ENCODE measurements at regions not wholly inside any gene's neighbourhood (a gene's known extent, or its start where the extent isn't known, plus 50 kb on each side); places are given as distances from the start of the nearest gene placed in this dataset.
"Not testable (repeated sequence)": the region's sequence is repeated elsewhere in the genome, so short reads cannot be mapped to it uniquely, and the experiment has no call there.

- DNase-seq = no peak
These were observed 600.5 kb downstream of the LTN1 start for GRCh38 chr21:28391938-28392849.

- DNase-seq = no peak
These were observed 605.5 kb downstream of the LTN1 start for GRCh38 chr21:28387220-28387619.

- no peak for DNase-seq
These were observed 606.8 kb downstream of the LTN1 start for GRCh38 chr21:28385845-28386244.

- DNase-seq = not testable (repeated sequence)
These were observed 611.5 kb downstream of the LTN1 start for GRCh38 chr21:28381000-28381745.

GRCh38 chr21:28380241-28380640 lies 612.4 kb downstream of the LTN1 start:
- no peak for DNase-seq

- no peak for DNase-seq
These were observed 614.7 kb downstream of the LTN1 start for GRCh38 chr21:28378026-28378425.

GRCh38 chr21:28375708-28376385 lies 616.8 kb downstream of the LTN1 start:
- no peak for DNase-seq

- no peak for DNase-seq
These were observed 617.8 kb downstream of the LTN1 start for GRCh38 chr21:28374881-28375280.

- no peak for DNase-seq
These were observed 621.0 kb downstream of the LTN1 start for GRCh38 chr21:28371713-28372112.

- DNase-seq = no peak
These were observed 633.4 kb downstream of the LTN1 start for GRCh38 chr21:28359300-28359699.

GRCh38 chr21:28358702-28359101 lies 634.0 kb downstream of the LTN1 start:
- no peak for DNase-seq

GRCh38 chr21:28358170-28358569 lies 634.5 kb downstream of the LTN1 start:
- DNase-seq = no peak

GRCh38 chr21:28357743-28358142 lies 634.9 kb downstream of the LTN1 start:
- DNase-seq = no peak

GRCh38 chr21:28356422-28356821 lies 636.3 kb downstream of the LTN1 start:
- DNase-seq = no peak

- DNase-seq = no peak
These were observed 646.7 kb downstream of the LTN1 start for GRCh38 chr21:28345934-28346333.

- DNase-seq = no peak
These were observed 647.7 kb downstream of the LTN1 start for GRCh38 chr21:28344985-28345384.

- no peak for DNase-seq
These were observed 650.4 kb downstream of the LTN1 start for GRCh38 chr21:28342212-28342810.

GRCh38 chr21:28339403-28339802 lies 653.3 kb downstream of the LTN1 start:
- DNase-seq = no peak

GRCh38 chr21:28338701-28339305 lies 653.9 kb downstream of the LTN1 start:
- no peak for DNase-seq

- DNase-seq = no peak
These were observed 655.4 kb downstream of the LTN1 start for GRCh38 chr21:28337315-28337714.

GRCh38 chr21:28336314-28336713 lies 656.4 kb downstream of the LTN1 start:
- DNase-seq = no peak

- DNase-seq = no peak
These were observed 658.3 kb downstream of the LTN1 start for GRCh38 chr21:28334407-28334806.

Measured in GF-D8 (cell line).